ENCODE measurements at regions not wholly inside any gene's neighbourhood (a gene's known extent, or its start where the extent isn't known, plus 50 kb on each side); places are given as distances from the start of the nearest gene placed in this dataset.

DNA sequence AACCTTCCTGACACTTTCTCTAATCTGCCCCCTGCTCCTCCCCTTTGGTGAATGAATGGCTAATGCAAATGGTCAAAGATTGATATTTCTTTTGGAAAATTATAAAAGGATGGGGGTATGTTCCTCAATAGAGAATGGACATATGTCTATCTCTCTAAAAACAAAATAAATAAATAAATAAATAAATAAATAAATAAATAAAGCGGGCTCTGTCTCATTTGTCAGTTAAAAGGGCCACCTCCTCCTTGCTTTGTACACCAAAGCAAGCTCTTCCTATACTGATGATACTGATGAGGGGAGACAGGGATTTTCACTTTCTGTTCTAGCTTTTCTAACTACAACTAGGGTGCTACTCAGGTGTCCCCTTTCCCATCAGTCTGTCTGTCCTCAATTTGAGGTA is 135.5 kb upstream of the SPACA1 start:
- no peak overlapping the region for H3K27ac ChIP-seq
- no peak for TF ChIP-seq CTCF (conservative IDR thresholded peaks at IDR 0.05)
- no peak for TF ChIP-seq ZFX (IDR thresholded peaks at IDR 0.05)

DNA sequence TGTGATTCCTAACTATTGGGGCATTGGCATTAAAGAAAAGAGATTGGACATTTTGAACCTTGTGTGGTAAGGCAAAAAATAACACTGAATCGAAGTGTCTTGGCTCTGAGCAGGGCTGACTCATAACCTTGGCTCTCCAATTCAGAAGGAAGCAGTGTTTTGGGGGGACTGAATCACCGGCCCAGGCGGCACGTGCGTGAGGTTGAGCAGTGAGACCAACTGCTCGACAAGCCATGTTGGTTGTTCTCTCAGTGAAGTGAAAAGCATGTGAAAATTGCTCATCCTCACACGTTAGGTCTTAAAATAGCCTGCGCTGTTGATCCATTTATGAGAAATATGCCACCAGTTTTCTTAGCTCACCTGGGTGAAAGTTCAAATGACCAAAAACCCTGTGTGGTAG is 137.8 kb upstream of the SPACA1 start:
- no peak overlapping the region for H3K27ac ChIP-seq
- TF ChIP-seq CTCF (conservative IDR thresholded peaks at IDR 0.05) (no peak), ZFX (IDR thresholded peaks at IDR 0.05) (no peak)

- H3K27ac ChIP-seq = no peak overlapping the region
- no peak for TF ChIP-seq ZFX (IDR thresholded peaks at IDR 0.05)
- no peak for TF ChIP-seq CTCF (conservative IDR thresholded peaks at IDR 0.05)
Observed at GRCh38 chr6:87908978-87909811, 138.4 kb upstream of the SPACA1 start.

GRCh38 chr6:87907521-87907920 is 140.1 kb upstream of the SPACA1 start:
- no peak overlapping the region for H3K27ac ChIP-seq
- TF ChIP-seq CTCF (conservative IDR thresholded peaks at IDR 0.05) = no peak
- TF ChIP-seq ZFX (IDR thresholded peaks at IDR 0.05) = no peak

GRCh38 chr6:87905101-87905641 is 142.5 kb upstream of the SPACA1 start:
- no peak for TF ChIP-seq ZFX (IDR thresholded peaks at IDR 0.05)
- TF ChIP-seq CTCF (conservative IDR thresholded peaks at IDR 0.05) = no peak
- no peak overlapping the region for H3K27ac ChIP-seq

GRCh38 chr6:87904011-87904410 is 143.6 kb upstream of the SPACA1 start:
- no peak overlapping the region for H3K27ac ChIP-seq
- TF ChIP-seq CTCF (conservative IDR thresholded peaks at IDR 0.05) (no peak), ZFX (IDR thresholded peaks at IDR 0.05) (no peak)

DNA sequence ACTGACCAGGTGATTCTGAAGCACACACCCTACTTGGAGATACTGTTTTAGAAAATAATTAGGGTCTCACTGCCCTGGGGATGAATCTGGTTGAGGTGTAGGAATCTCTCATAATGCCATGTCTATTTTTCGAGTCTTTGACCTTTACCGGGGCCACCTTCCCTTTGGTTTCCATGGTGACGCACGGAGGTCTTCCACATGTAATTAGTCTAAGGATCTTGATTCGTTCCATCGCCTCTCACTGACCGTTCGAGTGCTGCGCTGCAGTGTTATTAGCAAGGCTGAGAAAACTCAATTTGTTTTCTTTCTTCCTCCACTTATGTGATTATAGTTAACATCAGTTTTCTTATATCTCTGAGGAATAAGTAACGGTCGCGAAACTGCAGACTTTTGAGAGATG is 144.3 kb upstream of the SPACA1 start:
- TF ChIP-seq ZFX (IDR thresholded peaks at IDR 0.05) (no peak), CTCF (conservative IDR thresholded peaks at IDR 0.05) (no peak)
- no peak overlapping the region for H3K27ac ChIP-seq
